Heart left ventricle (tissue), 13 donors: ENCODE measurements at regions not wholly inside any gene's neighbourhood (a gene's known extent, or its start where the extent isn't known, plus 50 kb on each side); places are given as distances from the start of the nearest gene placed in this dataset.

ENCODE experiments used
- CTCF ChIP-seq, 12 donors: fragments of 200-600 bp; sonication (generic) in 4 of 12; IDR thresholded peaks; one replicate each; pipeline versions ENCODE4 v1.5.0 to v1.8.0; 2018 to 2022; ENCODE audit warnings: antibody characterized with exemption in 12 of 12, mild to moderate bottlenecking in 5 of 12
- POLR2A ChIP-seq, 2 donors: fragments of 450-650 bp; IDR thresholded peaks; one replicate each; pipeline ENCODE4 v1.6.1; 2017; ENCODE audit warnings: antibody characterized with exemption in 2 of 2, mild to moderate bottlenecking in 2 of 2, moderate library complexity in 2 of 2
- donor health status: ischemic (EF 13 %, LVEDD 7.1; RV severe dilation, severe dysfunction).
- donor health status: DM: no; HTN: yes; CAD: no.
- donor health status: DM: no; HTN: no; CAD: no.
- donor health status: ischemic (EF 25% LVEDD 6.9; RV normal size, moderate dysfunction).
- donor health status: ischemic (EF 25% LVEDD 5.7; RV mildly dilated, moderate dysfunction).
- donor health status: ischemic (EF 35%, LVEDD 5.7; RV mildly dilated, moderate dysfunction).
- donor health status: nonischemic (EF 11% LVEDD 7.7; RV severe dilation, severe dysfunction).
- donor health status: DM: yes; HTN: yes; CAD: no.
- donor health status: PGD.
- donor health status: ischemic (EF 29% LVEDD 5.4; RV normal size, mild dysfunction).
- donor health status: nonischemic (EF 23%, LVEDD 6.1; RV moderate dilation, normal function).

GRCh38 chr5:166639151-166639550 is 1652.3 kb upstream of the WWC1 start:
- no peak for TF ChIP-seq POLR2A (IDR thresholded peaks at IDR 0.05)
- no peak for TF ChIP-seq CTCF (IDR thresholded peaks at IDR 0.05)
